H1 (cell line): ENCODE measurements at regions not wholly inside any gene's neighbourhood (a gene's known extent, or its start where the extent isn't known, plus 50 kb on each side); places are given as distances from the start of the nearest gene placed in this dataset.

ENCODE experiments used
- CTCF ChIA-PET: fragments of 300-600 bp; sonication (Branson Sonifier 250); formaldehyde crosslinking; loops from one replicate; lab custom pipeline; 2021; ENCODE audit not compliant: partially characterized antibody; lab: Charles Lee
- POLR2A ChIA-PET: fragments of 300-600 bp; sonication (Branson Sonifier 250); formaldehyde crosslinking; loops from one replicate; lab custom pipeline; 2021; ENCODE audit warnings: inconsistent platforms; ENCODE audit not compliant: partially characterized antibody; lab: Charles Lee
- DNase-seq, 2 experiments: peaks; one replicate each; pipeline versions ENCODE4 v3.0.0 to v3.0.0-alpha.2; 2010 to 2022; ENCODE audit warnings: low spot score in 2 of 2, low read depth in 1 of 2, mixed read lengths in 1 of 2
- FAIRE-seq: peaks from 2 replicates; lab custom pipeline; 2011; peaks lifted over from hg19 to GRCh38; lab: Jason Lieb, UNC
- H2AFZ ChIP-seq: 2 replicates; pipeline ENCODE4 v1.8.1; 2012; ENCODE audit warnings: low read length, inconsistent platforms
- H2AK5ac ChIP-seq: 2 replicates; pipeline ENCODE4 v1.6.1; 2013; ENCODE audit warnings: low read depth, low read length
- H2BK120ac ChIP-seq: replicated peaks from 2 replicates; pipeline ENCODE3; 2013; ENCODE audit warnings: low read depth, low read length, inconsistent platforms
- H2BK12ac ChIP-seq: 2 replicates; pipeline ENCODE4 v1.6.1; 2013; ENCODE audit warnings: low read depth, low read length
- H2BK15ac ChIP-seq: 2 replicates; pipeline ENCODE4 v1.6.1; 2013; ENCODE audit warnings: low read length
- H2BK20ac ChIP-seq: 2 replicates; pipeline ENCODE4 v1.6.1; 2013; ENCODE audit warnings: low read length
- H2BK5ac ChIP-seq: 2 replicates; pipeline ENCODE4 v1.6.1; 2013; ENCODE audit warnings: low read depth, low read length
- H3K14ac ChIP-seq: 2 replicates; pipeline ENCODE4 v1.6.1; 2013; ENCODE audit warnings: inconsistent platforms; ENCODE audit not compliant: insufficient read length
- H3K18ac ChIP-seq: 2 replicates; pipeline ENCODE4 v1.6.1; 2013; ENCODE audit warnings: low read length; ENCODE audit errors: extremely low read depth
- H3K23ac ChIP-seq: 2 replicates; pipeline ENCODE4 v1.6.1; 2013; ENCODE audit warnings: inconsistent platforms; ENCODE audit not compliant: insufficient read length
- H3K23me2 ChIP-seq: 2 replicates; pipeline ENCODE4 v1.6.1; 2013; ENCODE audit warnings: low read depth, low read length
- H3K27ac ChIP-seq: 2 replicates; pipeline ENCODE4 v1.6.1; 2011; ENCODE audit warnings: low read depth, low read length, inconsistent platforms
- H3K27me3 ChIP-seq, 4 experiments: replicated peaks in 1 of 4; 1 replicate in 1 of 4; 2 replicates in 3 of 4; pipeline versions ENCODE4 v1.6.1 to v1.8.1; 2011 to 2013; ENCODE audit warnings: low read length in 3 of 4, mild to moderate bottlenecking in 3 of 4, inconsistent platforms in 2 of 4, mixed read lengths in 2 of 4, moderate library complexity in 1 of 4; ENCODE audit not compliant: control insufficient read depth in 3 of 4, insufficient read depth in 3 of 4; ENCODE audit errors: extremely low read depth in 1 of 4
- H3K36me3 ChIP-seq, 4 experiments: 2 replicates each; pipeline versions ENCODE4 v1.6.1 to v1.8.1; 2011 to 2013; ENCODE audit warnings: mild to moderate bottlenecking in 4 of 4, low read length in 3 of 4, moderate library complexity in 2 of 4, control low read depth in 1 of 4, inconsistent platforms in 1 of 4; ENCODE audit not compliant: insufficient read depth in 4 of 4, control insufficient read depth in 2 of 4
- H3K4ac ChIP-seq: replicated peaks from 2 replicates; pipeline ENCODE3; 2013; ENCODE audit warnings: low read length, low read depth, mixed read lengths, inconsistent platforms; ENCODE audit not compliant: insufficient read length
- H3K4me1 ChIP-seq, 4 experiments: replicated peaks in 1 of 4; 1 replicate in 1 of 4; 2 replicates in 3 of 4; pipeline versions ENCODE4 v1.6.1 to v1.8.1; 2011 to 2013; ENCODE audit warnings: low read length in 3 of 4, inconsistent platforms in 2 of 4, mixed read lengths in 1 of 4; ENCODE audit not compliant: insufficient read depth in 4 of 4, control insufficient read depth in 3 of 4
- H3K4me2 ChIP-seq, 2 experiments: 2 replicates each; pipeline versions ENCODE4 v1.6.1 to v1.8.1; 2011 to 2013; ENCODE audit warnings: low read depth in 2 of 2, low read length in 2 of 2, control low read depth in 1 of 2, inconsistent platforms in 1 of 2, mild to moderate bottlenecking in 1 of 2; ENCODE audit not compliant: insufficient read depth in 1 of 2
- H3K4me3 ChIP-seq, 4 experiments: fragments of 200-600, 300-600 bp in 1 of 4; sonication (generic), shearing (Covaris generic), sonication (Bioruptor Twin) in 1 of 4; 2 replicates each; pipeline versions ENCODE4 v1.5.1 to v1.8.1; 2011 to 2016; ENCODE audit warnings: low read length in 4 of 4, low read depth in 3 of 4, control low read depth in 2 of 4, inconsistent platforms in 2 of 4, mild to moderate bottlenecking in 2 of 4, mixed read lengths in 1 of 4, moderate library complexity in 1 of 4; ENCODE audit not compliant: insufficient read depth in 2 of 4; ENCODE audit errors: extremely low read depth in 1 of 4
- H3K56ac ChIP-seq: replicated peaks from 2 replicates; pipeline ENCODE3; 2013; ENCODE audit warnings: low read depth, mild to moderate bottlenecking, mixed read lengths, low read length, inconsistent platforms; ENCODE audit not compliant: insufficient read length
- H3K79me1 ChIP-seq: 2 replicates; pipeline ENCODE4 v1.6.1; 2013; ENCODE audit warnings: low read depth, low read length, control low read depth
- H3K79me2 ChIP-seq, 2 experiments: 2 replicates each; pipeline versions ENCODE4 v1.6.1 to v1.8.1; 2012 to 2013; ENCODE audit warnings: low read length in 2 of 2, mild to moderate bottlenecking in 2 of 2, inconsistent platforms in 1 of 2; ENCODE audit not compliant: insufficient read depth in 2 of 2, control insufficient read depth in 1 of 2
- H3K9ac ChIP-seq, 4 experiments: replicated peaks in 1 of 4; 1 replicate in 1 of 4; 2 replicates in 3 of 4; pipeline versions ENCODE4 v1.6.1 to v1.8.1; 2011 to 2013; ENCODE audit warnings: low read depth in 3 of 4, low read length in 3 of 4, control low read depth in 2 of 4, mild to moderate bottlenecking in 2 of 4, moderate library complexity in 2 of 4, inconsistent platforms in 1 of 4; ENCODE audit errors: extremely low read depth in 1 of 4
- H3K9me3 ChIP-seq, 2 experiments: 2 replicates each; pipeline versions ENCODE4 v1.6.1 to v1.8.1; 2012 to 2013; ENCODE audit warnings: mild to moderate bottlenecking in 2 of 2, moderate library complexity in 2 of 2, control low read depth in 1 of 2, inconsistent platforms in 1 of 2, low read depth in 1 of 2, low read length in 1 of 2, mixed read lengths in 1 of 2; ENCODE audit not compliant: insufficient read depth in 2 of 2
- H4K20me1 ChIP-seq, 2 experiments: replicated peaks in 1 of 2; 2 replicates each; pipeline versions ENCODE3 to v1.8.1; 2011 to 2013; ENCODE audit warnings: inconsistent platforms in 2 of 2, low read length in 2 of 2, mild to moderate bottlenecking in 1 of 2; ENCODE audit not compliant: insufficient read depth in 2 of 2, control insufficient read depth in 1 of 2
- H4K5ac ChIP-seq: 2 replicates; pipeline ENCODE4 v1.6.1; 2013; ENCODE audit warnings: low read length, low read depth, mixed read lengths, inconsistent platforms; ENCODE audit not compliant: insufficient read length
- H4K8ac ChIP-seq: 2 replicates; pipeline ENCODE4 v1.8.0; 2013; ENCODE audit warnings: mild to moderate bottlenecking, moderate library complexity, low read length, inconsistent platforms; ENCODE audit not compliant: insufficient read depth; ENCODE audit errors: extremely low read depth
- H4K91ac ChIP-seq: replicated peaks from 2 replicates; pipeline ENCODE3; 2013; ENCODE audit warnings: low read length, mixed read lengths, inconsistent platforms; ENCODE audit not compliant: insufficient read length
- ATF3 ChIP-seq: IDR thresholded peaks from 2 replicates; pipeline ENCODE4 v1.6.1; 2011; ENCODE audit warnings: low read depth, mild to moderate bottlenecking, low read length; ENCODE audit not compliant: insufficient read depth
- BCL11A ChIP-seq, 2 experiments: IDR thresholded peaks; one replicate each; pipeline ENCODE4 v1.6.1; 2011; ENCODE audit warnings: low read depth in 2 of 2, low read length in 2 of 2, mild to moderate bottlenecking in 2 of 2
- CEBPB ChIP-seq: IDR thresholded peaks from 2 replicates; pipeline ENCODE4 v1.6.1; 2012; ENCODE audit warnings: low read depth, low read length
- CREB1 ChIP-seq: IDR thresholded peaks from 2 replicates; pipeline ENCODE4 v1.6.1; 2012; ENCODE audit warnings: inconsistent platforms
- CTBP2 ChIP-seq: IDR thresholded peaks from 2 replicates; pipeline ENCODE4 v1.7.0; 2011; ENCODE audit warnings: borderline replicate concordance, mild to moderate bottlenecking, moderate library complexity, mixed read lengths, low read length; ENCODE audit not compliant: insufficient read depth, insufficient read length
- MAFK ChIP-seq: IDR thresholded peaks from 2 replicates; pipeline ENCODE4 v1.6.1; 2012; ENCODE audit warnings: low read depth, mild to moderate bottlenecking, improper control_type of control experiment, low read length
- NANOG ChIP-seq: IDR thresholded peaks from 2 replicates; pipeline ENCODE4 v1.6.1; 2011; ENCODE audit warnings: low read length, low read depth, mild to moderate bottlenecking, inconsistent platforms; ENCODE audit not compliant: insufficient read depth, poor library complexity, severe bottlenecking
- NRF1 ChIP-seq: IDR thresholded peaks from 2 replicates; pipeline ENCODE4 v1.6.1; 2011; ENCODE audit warnings: mild to moderate bottlenecking, low read depth, low read length, improper control_type of control experiment
- POLR2A ChIP-seq, 2 experiments: IDR thresholded peaks; 1 replicate in 1 of 2; 2 replicates in 1 of 2; pipeline ENCODE4 v1.6.1; 2011; ENCODE audit warnings: low read depth in 2 of 2, low read length in 2 of 2, mild to moderate bottlenecking in 2 of 2; ENCODE audit errors: control extremely low read depth in 1 of 2
- RAD21 ChIP-seq, 2 experiments: IDR thresholded peaks in 1 of 2; conservative IDR thresholded peaks in 1 of 2; 2 replicates each; pipeline ENCODE4 v1.6.1; 2011; ENCODE audit warnings: low read depth in 2 of 2, low read length in 2 of 2, improper control_type of control experiment in 1 of 2, inconsistent platforms in 1 of 2, mild to moderate bottlenecking in 1 of 2, moderate library complexity in 1 of 2
- SAP30 ChIP-seq: fragments of 300-600 bp; sonication (generic); IDR thresholded peaks from 2 replicates; pipeline ENCODE4 v1.7.1; 2012; ENCODE audit warnings: low read length, moderate library complexity, mild to moderate bottlenecking, inconsistent platforms; ENCODE audit not compliant: insufficient read depth, insufficient replicate concordance
- SIX5 ChIP-seq: IDR thresholded peaks from 2 replicates; pipeline ENCODE4 v1.6.1; 2011; ENCODE audit warnings: mild to moderate bottlenecking, low read depth, low read length
- SP2 ChIP-seq: IDR thresholded peaks from 2 replicates; pipeline ENCODE4 v1.6.1; 2012; ENCODE audit warnings: mild to moderate bottlenecking, low read length, inconsistent platforms
- SP4 ChIP-seq: IDR thresholded peaks from 2 replicates; pipeline ENCODE4 v1.6.1; 2012; ENCODE audit warnings: low read length, inconsistent platforms
- SUZ12 ChIP-seq: fragments of 200-600 bp; sonication (generic); IDR thresholded peaks from 2 replicates; pipeline ENCODE4 v1.6.1; 2012; ENCODE audit warnings: mild to moderate bottlenecking, inconsistent platforms, low read length, moderate library complexity, mixed read lengths
- TEAD4 ChIP-seq: IDR thresholded peaks from 2 replicates; pipeline ENCODE4 v1.6.1; 2012; ENCODE audit warnings: low read depth, low read length, inconsistent platforms, mixed read lengths
- WGBS, 2 experiments: shearing (Covaris generic) in 1 of 2; methylation state at CpG; one replicate each; pipeline versions ENCODE4 v1.1.6 to v1.1.7; 2013 to 2015; ENCODE audit warnings: low lambda C conversion rate in 2 of 2, mixed read lengths in 2 of 2, inconsistent platforms in 1 of 2, low coverage in 1 of 2, missing lambda C conversion rate in 1 of 2; ENCODE audit not compliant: insufficient replicate concordance in 2 of 2, insufficient coverage in 1 of 2, insufficient read length in 1 of 2; ENCODE audit errors: extremely low coverage in 1 of 2, missing lambda C conversion rate in 1 of 2; 5-methylcytosine and 5-hydroxymethylcytosine counted together

GRCh38 chr11:56916162-56916561 is 72.6 kb upstream of the OR5AK2 start:
- ChIA-PET CTCF (no interaction called here), POLR2A (no interaction called here)
- H3K27me3 ChIP-seq = no peaks in the 10 kb centered on the region
- H2BK5ac ChIP-seq = no peak overlapping the region
- no peak overlapping the region for H2BK15ac ChIP-seq
- H3K27ac ChIP-seq = no peak overlapping the region
- H2BK120ac ChIP-seq = no peak overlapping the region
- H3K79me1 ChIP-seq = no peaks in the 10 kb centered on the region
- no peak overlapping the region for H2AK5ac ChIP-seq
- H4K91ac ChIP-seq = no peak overlapping the region
- no peak for FAIRE-seq
- no peaks in the 10 kb centered on the region for H3K79me2 ChIP-seq
- H3K4me1 ChIP-seq = no peaks in the 10 kb centered on the region
- no peak overlapping the region for H3K9ac ChIP-seq
- TF ChIP-seq CTBP2 = no peak
- TF ChIP-seq BCL11A (IDR thresholded peaks at IDR 0.05; ENCODE audit: low read depth in 2 of 2, low read length in 2 of 2) = no peak
- no peak for TF ChIP-seq SIX5
- TF ChIP-seq POLR2A (IDR thresholded peaks at IDR 0.05; ENCODE audit: control extremely low read depth in 1 of 2, low read depth in 2 of 2, low read length in 2 of 2) = no peak
- no peak for TF ChIP-seq NANOG
- no peak for TF ChIP-seq CREB1
- TF ChIP-seq ATF3 = no peak
- no peak for TF ChIP-seq RAD21 (IDR thresholded peaks at IDR 0.05 in 1 of 2, conservative IDR thresholded peaks at IDR 0.05 in 1 of 2; ENCODE audit: low read depth in 2 of 2, low read length in 2 of 2)
- no peak for TF ChIP-seq SP4
- TF ChIP-seq SUZ12 = no peak
- no peak for TF ChIP-seq MAFK
- TF ChIP-seq SP2 = no peak
- no peak for TF ChIP-seq NRF1
- no peak for TF ChIP-seq TEAD4
- TF ChIP-seq SAP30 = no peak
- no peak for TF ChIP-seq CEBPB
- H3K23me2 ChIP-seq = no peaks in the 10 kb centered on the region
- 75% methylated on average over 5 of the region's 5 CpGs; no CpG with 5 or more reads in 1 of the 2 experiments for WGBS, 2 experiments
- H4K8ac ChIP-seq = no peak overlapping the region
- H3K9me3 ChIP-seq = peaks cover 8 to 23% of the 10 kb centered on the region in 2 experiments; a peak in 2 of 4 replicates
- H2BK12ac ChIP-seq = no peak overlapping the region
- H3K4me3 ChIP-seq = no peak overlapping the region
- H3K56ac ChIP-seq = no peak overlapping the region
- no peak overlapping the region for H2AFZ ChIP-seq
- H4K20me1 ChIP-seq = no peaks in the 10 kb centered on the region
- H2BK20ac ChIP-seq = no peak overlapping the region
- H3K23ac ChIP-seq = no peak overlapping the region
- H3K18ac ChIP-seq = no peak overlapping the region
- no peaks in the 10 kb centered on the region for H3K36me3 ChIP-seq
- H3K14ac ChIP-seq = no peak overlapping the region
- no peak overlapping the region for H3K4me2 ChIP-seq
- DNase-seq = no peak
- H4K5ac ChIP-seq = no peak overlapping the region
- no peak overlapping the region for H3K4ac ChIP-seq
